ENCODE measurements at regions not wholly inside any gene's neighbourhood (a gene's known extent, or its start where the extent isn't known, plus 50 kb on each side); places are given as distances from the start of the nearest gene placed in this dataset.

- DNase-seq (ENCODE audit: low read depth) = no peak
- no peaks in the 10 kb centered on the region for H3K27me3 ChIP-seq (ENCODE audit: control insufficient read depth, insufficient read depth, low read length)
- no peak overlapping the region for H3K4me3 ChIP-seq (ENCODE audit: low read depth, low read length)
- H3K36me3 ChIP-seq (ENCODE audit: control insufficient read depth, insufficient read depth, low read length) = no peaks in the 10 kb centered on the region
- no peak for TF ChIP-seq CTCF (IDR thresholded peaks at IDR 0.05; ENCODE audit: insufficient read depth, low read length, poor library complexity, severe bottlenecking)
These were observed 97.4 kb upstream of the CLINT1 start for GRCh38 chr5:157956271-157956885.

- no peak for TF ChIP-seq CTCF (IDR thresholded peaks at IDR 0.05; ENCODE audit: insufficient read depth, low read length, poor library complexity, severe bottlenecking)
These were observed 96.7 kb upstream of the CLINT1 start for GRCh38 chr5:157955541-157956172.

GRCh38 chr5:157952374-157952685, 93.4 kb upstream of the CLINT1 start:
- Histone ChIP-seq H3K4me3 (ENCODE audit: low read depth, low read length) (no peak overlapping the region), H3K27me3 (ENCODE audit: control insufficient read depth, insufficient read depth, low read length) (no peaks in the 10 kb centered on the region), H3K36me3 (ENCODE audit: control insufficient read depth, insufficient read depth, low read length) (no peaks in the 10 kb centered on the region)
- DNase-seq (ENCODE audit: low read depth) = no peak
- TF ChIP-seq CTCF (IDR thresholded peaks at IDR 0.05; ENCODE audit: insufficient read depth, low read length, poor library complexity, severe bottlenecking) = no peak

More at GRCh38 chr5:157955541-157956172, 96.7 kb upstream of the CLINT1 start:
- DNase-seq (ENCODE audit: low read depth) = peak; percentile 19
- Histone ChIP-seq H3K36me3 (ENCODE audit: control insufficient read depth, insufficient read depth, low read length) (no peaks in the 10 kb centered on the region), H3K4me3 (ENCODE audit: low read depth, low read length) (no peak overlapping the region), H3K27me3 (ENCODE audit: control insufficient read depth, insufficient read depth, low read length) (no peaks in the 10 kb centered on the region)

GRCh38 chr5:157951673-157952373, 92.9 kb upstream of the CLINT1 start:
- Histone ChIP-seq H3K36me3 (ENCODE audit: control insufficient read depth, insufficient read depth, low read length) (no peaks in the 10 kb centered on the region), H3K27me3 (ENCODE audit: control insufficient read depth, insufficient read depth, low read length) (no peaks in the 10 kb centered on the region), H3K4me3 (ENCODE audit: low read depth, low read length) (no peak overlapping the region)
- DNase-seq (ENCODE audit: low read depth) = no peak
- no peak for TF ChIP-seq CTCF (IDR thresholded peaks at IDR 0.05; ENCODE audit: insufficient read depth, low read length, poor library complexity, severe bottlenecking)

- Histone ChIP-seq H3K36me3 (ENCODE audit: control insufficient read depth, insufficient read depth, low read length) (no peaks in the 10 kb centered on the region), H3K4me3 (ENCODE audit: low read depth, low read length) (no peak overlapping the region), H3K27me3 (ENCODE audit: control insufficient read depth, insufficient read depth, low read length) (no peaks in the 10 kb centered on the region)
- TF ChIP-seq CTCF (IDR thresholded peaks at IDR 0.05; ENCODE audit: insufficient read depth, low read length, poor library complexity, severe bottlenecking) = no peak
- DNase-seq (ENCODE audit: low read depth) = no peak
These were observed 90.6 kb upstream of the CLINT1 start for GRCh38 chr5:157949520-157949919.
